Spinal cord (tissue), 9 donors: ENCODE measurements at regions not wholly inside any gene's neighbourhood (a gene's known extent, or its start where the extent isn't known, plus 50 kb on each side); places are given as distances from the start of the nearest gene placed in this dataset.
"Not testable (repeated sequence)": the region's sequence is repeated elsewhere in the genome, so short reads cannot be mapped to it uniquely, and the experiment has no call there.

ENCODE experiments used
- DNase-seq, 6 donors: peaks; one replicate each; pipeline versions ENCODE4 v3.0.0 to v3.0.0-alpha.2; 2013 to 2015; ENCODE audit warnings: low spot score in 6 of 6, low read depth in 4 of 6
- H3K27ac ChIP-seq: one replicate; pipeline ENCODE4 v1.5.1; 2013; ENCODE audit warnings: low read depth, low read length, control low read depth
- H3K27me3 ChIP-seq: one replicate; pipeline ENCODE4 v1.6.1; 2013; ENCODE audit warnings: low read length; ENCODE audit not compliant: control insufficient read depth, insufficient read depth
- H3K36me3 ChIP-seq: one replicate; pipeline ENCODE4 v1.6.1; 2013; ENCODE audit warnings: low read length; ENCODE audit not compliant: control insufficient read depth, insufficient read depth
- H3K4me1 ChIP-seq: one replicate; pipeline ENCODE4 v1.6.1; 2013; ENCODE audit warnings: low read length; ENCODE audit not compliant: control insufficient read depth, insufficient read depth
- H3K4me3 ChIP-seq: one replicate; pipeline ENCODE4 v1.5.1; 2013; ENCODE audit warnings: low read depth, low read length, control low read depth
- H3K9me3 ChIP-seq: one replicate; pipeline ENCODE4 v1.6.1; 2013; ENCODE audit warnings: low read length; ENCODE audit not compliant: control insufficient read depth, insufficient read depth
- WGBS: methylation state at CpG from one replicate; pipeline ENCODE4 v1.1.5; 2013; ENCODE audit warnings: missing lambda C conversion rate; ENCODE audit not compliant: insufficient coverage; 5-methylcytosine and 5-hydroxymethylcytosine counted together
- donor health status: healthy.

GRCh38 chr9:87195306-87195705 is 248.0 kb upstream of the GAS1 start:
- Histone ChIP-seq H3K27me3 (no peaks in the 10 kb centered on the region), H3K27ac (no peak overlapping the region), H3K4me3 (no peak overlapping the region), H3K36me3 (no peaks in the 10 kb centered on the region), H3K9me3 (no peaks in the 10 kb centered on the region), H3K4me1 (no peaks in the 10 kb centered on the region)
- DNase-seq: no peak

GRCh38 chr9:87197349-87198130 is 250.2 kb upstream of the GAS1 start:
- peak in 1 of 6 donors; percentile 22 for DNase-seq
- WGBS: 85% methylated on average over 7 of the region's 10 CpGs
- Histone ChIP-seq H3K9me3 (no peaks in the 10 kb centered on the region), H3K27ac (no peak overlapping the region), H3K27me3 (no peaks in the 10 kb centered on the region), H3K4me3 (no peak overlapping the region), H3K4me1 (no peaks in the 10 kb centered on the region), H3K36me3 (no peaks in the 10 kb centered on the region)

GRCh38 chr9:87198716-87199115 is 251.4 kb upstream of the GAS1 start:
- no peak for DNase-seq
- H3K27ac ChIP-seq: no peak overlapping the region

GRCh38 chr9:87199278-87199677 is 252.0 kb upstream of the GAS1 start:
- 67% methylated on average over 4 of the region's 5 CpGs for WGBS
- H3K36me3 ChIP-seq: no peaks in the 10 kb centered on the region
- no peak overlapping the region for H3K27ac ChIP-seq
- H3K4me3 ChIP-seq: no peak overlapping the region
- H3K27me3 ChIP-seq: no peaks in the 10 kb centered on the region
- peak in 1 of 6 donors; percentile 17 for DNase-seq
- no peaks in the 10 kb centered on the region for H3K9me3 ChIP-seq
- no peaks in the 10 kb centered on the region for H3K4me1 ChIP-seq

More at GRCh38 chr9:87198716-87199115, 251.4 kb upstream of the GAS1 start:
- Histone ChIP-seq H3K4me3 (no peak overlapping the region), H3K27me3 (no peaks in the 10 kb centered on the region), H3K9me3 (no peaks in the 10 kb centered on the region), H3K4me1 (no peaks in the 10 kb centered on the region), H3K36me3 (no peaks in the 10 kb centered on the region)
- WGBS: 100% methylated on average over 1 of the region's 3 CpGs

GRCh38 chr9:87199782-87200181 is 252.5 kb upstream of the GAS1 start:
- Histone ChIP-seq H3K27me3 (no peaks in the 10 kb centered on the region), H3K4me1 (no peaks in the 10 kb centered on the region), H3K36me3 (no peaks in the 10 kb centered on the region), H3K4me3 (no peak overlapping the region), H3K9me3 (no peaks in the 10 kb centered on the region), H3K27ac (peak overlapping the region; percentile 30)
- DNase-seq: no peak
- WGBS: 57% methylated on average over 4 of the region's 4 CpGs

DNA sequence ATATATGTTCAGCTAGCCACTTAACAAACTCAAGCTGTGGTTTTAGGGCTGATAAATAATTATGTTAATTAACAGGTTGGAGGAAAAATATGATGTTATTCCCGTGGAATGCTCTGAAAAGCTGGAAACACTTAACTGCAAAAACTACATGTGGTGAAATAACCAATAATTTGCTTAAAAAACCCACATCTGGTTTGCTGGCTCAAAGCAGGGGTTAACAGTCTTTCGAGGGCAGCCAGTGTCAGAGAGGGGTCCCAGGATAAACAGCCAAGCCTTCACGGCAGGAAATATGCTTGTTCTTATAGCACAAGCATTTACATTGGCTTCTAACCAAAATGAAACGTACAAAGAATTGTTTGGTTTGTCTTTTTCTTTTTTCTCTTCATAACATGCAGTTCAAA is 254.0 kb upstream of the GAS1 start:
- WGBS: no CpG with 5 or more reads among the region's 4 CpGs
- H3K27me3 ChIP-seq: no peaks in the 10 kb centered on the region
- DNase-seq: peak in 1 of 6 donors; percentile 74

DNA sequence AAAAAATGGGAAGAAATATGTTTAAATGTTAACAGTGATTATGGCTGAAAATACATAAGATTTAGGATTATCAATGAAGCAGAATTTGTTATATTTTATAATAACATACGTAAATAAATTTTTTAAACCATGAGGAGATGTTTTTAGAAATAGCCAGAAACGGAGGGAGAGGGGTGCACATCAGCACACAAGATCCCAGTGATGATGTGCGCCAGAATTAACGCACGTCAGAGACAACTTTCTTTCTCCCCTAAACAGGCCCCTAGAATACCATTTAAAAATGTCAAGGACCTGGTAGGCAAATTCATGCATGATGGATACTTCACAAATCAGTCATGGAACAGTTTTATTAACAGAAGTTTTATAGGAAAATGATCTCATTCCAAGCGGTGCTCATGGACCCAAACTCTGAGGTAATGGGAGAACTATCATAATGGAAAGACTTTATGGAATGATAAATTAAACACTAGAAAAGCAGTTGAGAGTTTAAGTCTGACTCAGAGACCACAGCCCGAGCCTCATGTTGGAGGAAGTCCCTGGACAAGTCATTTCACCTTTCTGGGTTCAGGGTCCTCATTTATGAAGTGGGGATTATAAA is 258.9 kb upstream of the GAS1 start:
- no CpG with 5 or more reads among the region's 7 CpGs for WGBS
- H3K27me3 ChIP-seq: no peaks in the 10 kb centered on the region
- no peaks in the 10 kb centered on the region for H3K4me1 ChIP-seq
- H3K9me3 ChIP-seq: no peaks in the 10 kb centered on the region
- no peak overlapping the region for H3K4me3 ChIP-seq
- no peak overlapping the region for H3K27ac ChIP-seq
- no peaks in the 10 kb centered on the region for H3K36me3 ChIP-seq
- DNase-seq: no peak

More for the DNA sequence above, 254.0 kb upstream of the GAS1 start:
- no peak overlapping the region for H3K4me3 ChIP-seq
- no peaks in the 10 kb centered on the region for H3K36me3 ChIP-seq
- no peak overlapping the region for H3K27ac ChIP-seq
- no peaks in the 10 kb centered on the region for H3K4me1 ChIP-seq
- H3K9me3 ChIP-seq: no peaks in the 10 kb centered on the region

GRCh38 chr9:87210658-87211057 is 263.4 kb upstream of the GAS1 start:
- DNase-seq, H3K27ac ChIP-seq, H3K4me1 ChIP-seq, H3K27me3 ChIP-seq, H3K9me3 ChIP-seq, H3K4me3 ChIP-seq, H3K36me3 ChIP-seq: not testable (repeated sequence)
- WGBS: no CpG with 5 or more reads among the region's 3 CpGs

- DNase-seq: no peak
- WGBS: no CpG with 5 or more reads among the region's 2 CpGs
- Histone ChIP-seq H3K9me3 (no peaks in the 10 kb centered on the region), H3K27me3 (no peaks in the 10 kb centered on the region), H3K27ac (no peak overlapping the region), H3K4me1 (no peaks in the 10 kb centered on the region), H3K4me3 (no peak overlapping the region), H3K36me3 (no peaks in the 10 kb centered on the region)
These were observed 264.4 kb upstream of the GAS1 start for GRCh38 chr9:87211669-87212068.

DNA sequence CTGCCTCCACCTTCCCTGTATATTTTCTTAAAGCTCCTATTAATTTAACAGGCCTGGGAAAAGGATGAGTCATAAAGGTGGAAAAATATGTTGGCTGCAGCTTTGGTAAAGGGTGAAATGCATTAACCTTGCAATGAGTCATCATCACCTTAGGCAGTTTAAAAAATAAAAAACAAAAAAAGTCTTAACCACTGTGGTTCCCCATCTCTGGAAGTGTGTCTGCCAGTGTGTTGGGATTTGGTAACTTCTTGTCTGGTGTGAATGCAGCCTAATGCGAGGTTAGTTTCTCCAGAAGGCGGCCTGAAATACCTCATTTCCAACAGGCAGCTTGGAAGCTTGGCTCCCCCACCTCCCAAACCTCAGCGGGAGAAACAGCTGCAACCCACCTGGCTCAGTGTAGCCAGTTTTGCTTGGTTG is 265.3 kb upstream of the GAS1 start:
- Histone ChIP-seq H3K9me3 (no peaks in the 10 kb centered on the region), H3K4me3 (no peak overlapping the region), H3K27ac (no peak overlapping the region), H3K27me3 (no peaks in the 10 kb centered on the region), H3K36me3 (no peaks in the 10 kb centered on the region), H3K4me1 (no peaks in the 10 kb centered on the region)
- peak in 1 of 6 donors; percentile 72 for DNase-seq
- WGBS: no CpG with 5 or more reads among the region's 3 CpGs
